Endothelial cell of umbilical vein (primary cell): ENCODE measurements at regions not wholly inside any gene's neighbourhood (a gene's known extent, or its start where the extent isn't known, plus 50 kb on each side); places are given as distances from the start of the nearest gene placed in this dataset.

ENCODE experiments used
- BruUV-seq: library from RNA; stranded (reverse); fragments of 400-500 nt; replicated peaks from 2 replicates; lab custom pipeline; 2021; lab: Mats Ljungman, UMichigan
- CTCF ChIA-PET: fragments of 300-600, 350-600 bp; sonication (Branson Sonifier 250); formaldehyde crosslinking; loops from one replicate; lab custom pipeline; 2021; ENCODE audit warnings: antibody characterized with exemption, inconsistent platforms; lab: Charles Lee
- POLR2A ChIA-PET: fragments of 300-600, 350-600 bp; sonication (Branson Sonifier 250); formaldehyde crosslinking; loops from one replicate; lab custom pipeline; 2021; ENCODE audit warnings: antibody characterized with exemption, inconsistent platforms; lab: Charles Lee
- DNase-seq: peaks from one replicate; pipeline ENCODE4 v3.0.0-alpha.2; 2011; ENCODE audit warnings: low read depth, low spot score
- FAIRE-seq: peaks from 2 replicates; lab custom pipeline; 2011; peaks lifted over from hg19 to GRCh38; lab: Jason Lieb, UNC
- H2AFZ ChIP-seq: 2 replicates; pipeline ENCODE4 v1.6.0; 2012; ENCODE audit warnings: low read depth, low read length, control low read depth, inconsistent platforms
- H3K27ac ChIP-seq: 2 replicates; pipeline ENCODE4 v1.5.1; 2011; ENCODE audit warnings: low read depth, mild to moderate bottlenecking, control low read depth, low read length, moderate library complexity; ENCODE audit not compliant: insufficient read depth
- H3K27me3 ChIP-seq, 2 experiments: 2 replicates each; pipeline versions ENCODE4 v1.6.0 to v1.6.1; 2011; ENCODE audit warnings: low read length in 2 of 2, mixed read lengths in 1 of 2; ENCODE audit not compliant: control insufficient read depth in 2 of 2, insufficient read depth in 2 of 2
- H3K36me3 ChIP-seq, 2 experiments: 2 replicates in 1 of 2; 3 replicates in 1 of 2; pipeline ENCODE4 v1.5.1; 2011; ENCODE audit warnings: low read length in 2 of 2, mild to moderate bottlenecking in 1 of 2, moderate library complexity in 1 of 2; ENCODE audit not compliant: control insufficient read depth in 2 of 2, insufficient read depth in 2 of 2; ENCODE audit errors: extremely low read depth in 1 of 2
- H3K4me1 ChIP-seq: 3 replicates; pipeline ENCODE4 v1.5.1; 2011; ENCODE audit warnings: mild to moderate bottlenecking, low read length; ENCODE audit not compliant: control insufficient read depth, insufficient read depth; ENCODE audit errors: extremely low read depth
- H3K4me2 ChIP-seq: 2 replicates; pipeline ENCODE4 v1.6.1; 2011; ENCODE audit warnings: low read length, control low read depth, mixed read lengths; ENCODE audit not compliant: insufficient read depth
- H3K4me3 ChIP-seq, 3 experiments: fragments of 200-600 bp in 1 of 3; sonication (generic), shearing (Covaris generic) in 1 of 3; replicated peaks in 1 of 3; 2 replicates each; pipeline ENCODE4 v1.5.1; 2011 to 2016; ENCODE audit warnings: control low read depth in 3 of 3, low read length in 3 of 3, mild to moderate bottlenecking in 2 of 3, inconsistent platforms in 1 of 3, low read depth in 1 of 3, moderate library complexity in 1 of 3; ENCODE audit not compliant: insufficient read depth in 1 of 3
- H3K79me2 ChIP-seq: 2 replicates; pipeline ENCODE4 v1.6.0; 2012; ENCODE audit warnings: low read length, inconsistent platforms; ENCODE audit not compliant: control insufficient read depth, insufficient read depth
- H3K9ac ChIP-seq: replicated peaks from 2 replicates; pipeline ENCODE3; 2011; ENCODE audit warnings: low read length, control low read depth; ENCODE audit not compliant: insufficient read depth; ENCODE audit errors: extremely low read depth
- H3K9me1 ChIP-seq: replicated peaks from 3 replicates; pipeline ENCODE4 v1.6.0; 2011; ENCODE audit warnings: mild to moderate bottlenecking, low read length; ENCODE audit not compliant: control insufficient read depth, insufficient read depth; ENCODE audit errors: extremely low read depth
- H3K9me3 ChIP-seq: replicated peaks from 2 replicates; pipeline ENCODE4 v1.5.1; 2012; ENCODE audit warnings: low read length, inconsistent platforms; ENCODE audit not compliant: control insufficient read depth, insufficient read depth
- H4K20me1 ChIP-seq: replicated peaks from 2 replicates; pipeline ENCODE3; 2011; ENCODE audit warnings: mild to moderate bottlenecking, low read length; ENCODE audit not compliant: control insufficient read depth, insufficient read depth; ENCODE audit errors: extremely low read depth
- CTCF ChIP-seq, 2 donors: IDR thresholded peaks; 1 replicate in 1 of 2; 2 replicates in 1 of 2; pipeline ENCODE4 v1.5.1; 2011; ENCODE audit warnings: low read length in 2 of 2, mild to moderate bottlenecking in 2 of 2, moderate library complexity in 2 of 2, control low read depth in 1 of 2, inconsistent platforms in 1 of 2, low read depth in 1 of 2; ENCODE audit not compliant: insufficient read depth in 1 of 2; ENCODE audit errors: extremely low read depth in 1 of 2
- EZH2 ChIP-seq: IDR thresholded peaks from 2 replicates; pipeline ENCODE4 v1.6.1; 2012; ENCODE audit warnings: borderline replicate concordance, low read depth, mild to moderate bottlenecking, moderate library complexity, low read length, inconsistent platforms; ENCODE audit not compliant: severe bottlenecking
- FOS ChIP-seq: IDR thresholded peaks from 2 replicates; pipeline ENCODE4 v1.6.1; 2011; ENCODE audit warnings: mild to moderate bottlenecking, low read length, moderate library complexity, borderline replicate concordance; ENCODE audit not compliant: insufficient read depth
- JUN ChIP-seq: IDR thresholded peaks from 2 replicates; pipeline ENCODE4 v1.6.1; 2011; ENCODE audit warnings: borderline replicate concordance, low read depth; ENCODE audit not compliant: insufficient read length, insufficient read depth
- POLR2A ChIP-seq: IDR thresholded peaks from 2 replicates; pipeline ENCODE4 v1.6.1; 2012; ENCODE audit warnings: low read depth, mild to moderate bottlenecking, control low read depth, low read length
- POLR2AphosphoS5 ChIP-seq: IDR thresholded peaks from 2 replicates; pipeline ENCODE4 v1.6.1; 2012; ENCODE audit warnings: low read depth, mild to moderate bottlenecking, control low read depth, low read length, moderate library complexity; ENCODE audit not compliant: insufficient read depth
- dilution Hi-C: fragments of 300-500 bp; cut with MboI; formaldehyde crosslinking; loops from one replicate; pipeline ENCODE4 v1.15.0; 2019; ENCODE audit warnings: low sequenced_read_pairs; ENCODE audit not compliant: extremely low pct_ligation_motif_present
- intact Hi-C: fragments of 100-400 bp; cut with micrococcal nuclease; formaldehyde crosslinking; loops from one replicate; pipeline ENCODE4 v1.10.0; 2022

GRCh38 chr3:65098400-65098799 is 410.6 kb upstream of the ADAMTS9 start:
- BruUV-seq, result no TSS peak
- H3K9me3 ChIP-seq, result no peaks in the 10 kb centered on the region
- no peak overlapping the region for H3K27ac ChIP-seq
- no peaks in the 10 kb centered on the region for H3K9me1 ChIP-seq
- dilution Hi-C loops, result no loop called here
- no peaks in the 10 kb centered on the region for H4K20me1 ChIP-seq
- H3K4me1 ChIP-seq, result no peaks in the 10 kb centered on the region
- no peak overlapping the region for H3K4me3 ChIP-seq
- ChIA-PET POLR2A (no interaction called here), CTCF (no interaction called here)
- no peak for TF ChIP-seq POLR2AphosphoS5
- TF ChIP-seq CTCF (IDR thresholded peaks at IDR 0.05; ENCODE audit: extremely low read depth in 1 of 2, insufficient read depth in 1 of 2, low read depth in 1 of 2, low read length in 2 of 2), result no peak
- TF ChIP-seq EZH2, result no peak
- TF ChIP-seq FOS, result no peak
- TF ChIP-seq JUN, result no peak
- TF ChIP-seq POLR2A, result no peak
- no peak for FAIRE-seq
- no peaks in the 10 kb centered on the region for H3K36me3 ChIP-seq
- H3K9ac ChIP-seq, result no peak overlapping the region
- no peak for DNase-seq
- H3K27me3 ChIP-seq, result no peaks in the 10 kb centered on the region
- intact Hi-C loops, result no loop called here
- H3K4me2 ChIP-seq, result no peak overlapping the region
- H3K79me2 ChIP-seq, result no peaks in the 10 kb centered on the region
- H2AFZ ChIP-seq, result no peak overlapping the region
